ENCODE measurements at regions not wholly inside any gene's neighbourhood (a gene's known extent, or its start where the extent isn't known, plus 50 kb on each side); places are given as distances from the start of the nearest gene placed in this dataset.

DNA sequence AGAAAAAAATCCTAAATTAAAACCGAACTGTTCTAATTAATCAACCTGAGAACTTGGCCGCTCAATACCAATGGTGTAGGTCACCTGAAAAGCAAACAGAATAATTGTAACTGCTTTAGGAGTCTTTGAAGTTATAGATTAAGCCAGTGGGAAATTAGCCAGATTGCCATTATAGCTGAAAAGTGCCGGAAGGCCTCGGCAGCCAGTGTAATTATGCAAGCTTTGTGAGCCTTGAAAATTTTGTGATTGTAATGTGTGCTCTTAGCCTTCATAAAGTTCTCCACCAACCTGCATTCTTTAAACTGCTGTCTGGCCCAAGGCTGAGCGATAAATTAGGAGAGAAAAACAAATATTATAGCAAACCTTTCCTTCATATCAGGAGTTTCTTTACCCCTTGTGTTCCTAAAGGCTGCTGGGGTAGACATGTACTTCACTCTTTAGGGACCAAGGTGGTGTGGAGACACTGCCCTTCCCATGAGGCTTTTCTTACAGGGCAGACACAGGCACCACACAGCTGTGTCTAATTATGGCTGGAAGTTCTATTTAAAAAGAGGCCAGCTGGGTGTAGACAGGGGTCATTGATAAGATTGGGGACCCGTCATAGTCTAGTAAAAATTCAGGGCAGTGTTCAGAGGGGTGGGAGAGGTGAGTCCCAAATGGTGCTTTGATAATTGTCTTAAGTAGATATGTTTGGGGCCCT lies 991.2 kb downstream of the FLRT2 start:
- ATAC-seq (ENCODE audit: low read depth): no peak
- Histone ChIP-seq H2BK20ac (ENCODE audit: low read depth, low read length) (no peak overlapping the region), H3K18ac (ENCODE audit: low read depth, low read length) (no peak overlapping the region), H3K9ac (ENCODE audit: low read depth, low read length) (no peak overlapping the region), H3K79me1 (ENCODE audit: low read depth in 1 of 2, low read length in 2 of 2) (no peaks in the 10 kb centered on the region), H2AFZ (replicated peaks; ENCODE audit: low read length, poor library complexity) (no peak overlapping the region), H3K36me3 (ENCODE audit: control insufficient read depth, insufficient read depth, low read length) (no peaks in the 10 kb centered on the region), H3K27ac (ENCODE audit: insufficient read depth, low read length) (no peak overlapping the region), H2BK15ac (ENCODE audit: low read depth, low read length) (no peak overlapping the region), H2AK9ac (replicated peaks; ENCODE audit: low read depth, low read length, poor library complexity) (no peak overlapping the region), H2BK120ac (ENCODE audit: low read depth, low read length) (no peak overlapping the region), H3K27me3 (ENCODE audit: control insufficient read depth, insufficient read depth, low read length) (no peaks in the 10 kb centered on the region), H3K4me3 (ENCODE audit: insufficient read depth, low read depth, low read length) (no peak overlapping the region), H3K56ac (ENCODE audit: extremely low read depth, insufficient read depth, low read length) (no peak overlapping the region), H3K4me1 (ENCODE audit: control insufficient read depth, insufficient read depth, low read length) (no peaks in the 10 kb centered on the region), H3K9me1 (ENCODE audit: insufficient read depth, low read length) (no peaks in the 10 kb centered on the region), H4K91ac (ENCODE audit: insufficient read depth, low read depth, low read length) (no peak overlapping the region), H3K14ac (replicated peaks; ENCODE audit: low read depth, low read length) (no peak overlapping the region), H3K4me2 (ENCODE audit: low read depth, low read length) (no peak overlapping the region), H3K9me3 (ENCODE audit: control insufficient read depth, insufficient read depth, low read length) (no peaks in the 10 kb centered on the region), H4K8ac (ENCODE audit: low read depth in 2 of 2, low read length in 2 of 2) (no peak overlapping the region), H4K20me1 (ENCODE audit: insufficient read depth, low read length) (no peaks in the 10 kb centered on the region), H4K5ac (ENCODE audit: low read depth, low read length) (no peak overlapping the region), H3K4ac (ENCODE audit: low read depth, low read length) (no peak overlapping the region), H2AK5ac (ENCODE audit: low read depth, low read length) (no peak overlapping the region), H3K23ac (ENCODE audit: low read depth, low read length) (no peak overlapping the region), H2BK5ac (ENCODE audit: low read depth, low read length, poor library complexity, severe bottlenecking) (no peak overlapping the region)
- 80% methylated on average over 1 of the region's 6 CpGs; no CpG with 5 or more reads in 1 of the 2 experiments for WGBS, 2 experiments (ENCODE audit: extremely low coverage in 2 of 2, insufficient read length in 1 of 2)
- TF ChIP-seq, protein P1, sequence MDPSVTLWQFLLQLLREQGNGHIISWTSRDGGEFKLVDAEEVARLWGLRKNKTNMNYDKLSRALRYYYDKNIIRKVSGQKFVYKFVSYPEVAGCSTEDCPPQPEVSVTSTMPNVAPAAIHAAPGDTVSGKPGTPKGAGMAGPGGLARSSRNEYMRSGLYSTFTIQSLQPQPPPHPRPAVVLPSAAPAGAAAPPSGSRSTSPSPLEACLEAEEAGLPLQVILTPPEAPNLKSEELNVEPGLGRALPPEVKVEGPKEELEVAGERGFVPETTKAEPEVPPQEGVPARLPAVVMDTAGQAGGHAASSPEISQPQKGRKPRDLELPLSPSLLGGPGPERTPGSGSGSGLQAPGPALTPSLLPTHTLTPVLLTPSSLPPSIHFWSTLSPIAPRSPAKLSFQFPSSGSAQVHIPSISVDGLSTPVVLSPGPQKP (IDR thresholded peaks at IDR 0.05; ENCODE audit: borderline replicate concordance, low read depth, low read length): no peak
- TF ChIP-seq MXI1 (IDR thresholded peaks at IDR 0.05; ENCODE audit: borderline replicate concordance, low read depth, low read length): no peak
- TF ChIP-seq POLR2A (IDR thresholded peaks at IDR 0.05; ENCODE audit: low read depth, low read length): no peak
- TF ChIP-seq MAZ (IDR thresholded peaks at IDR 0.05; ENCODE audit: borderline replicate concordance, low read depth, low read length): no peak
- TF ChIP-seq, protein P2, sequence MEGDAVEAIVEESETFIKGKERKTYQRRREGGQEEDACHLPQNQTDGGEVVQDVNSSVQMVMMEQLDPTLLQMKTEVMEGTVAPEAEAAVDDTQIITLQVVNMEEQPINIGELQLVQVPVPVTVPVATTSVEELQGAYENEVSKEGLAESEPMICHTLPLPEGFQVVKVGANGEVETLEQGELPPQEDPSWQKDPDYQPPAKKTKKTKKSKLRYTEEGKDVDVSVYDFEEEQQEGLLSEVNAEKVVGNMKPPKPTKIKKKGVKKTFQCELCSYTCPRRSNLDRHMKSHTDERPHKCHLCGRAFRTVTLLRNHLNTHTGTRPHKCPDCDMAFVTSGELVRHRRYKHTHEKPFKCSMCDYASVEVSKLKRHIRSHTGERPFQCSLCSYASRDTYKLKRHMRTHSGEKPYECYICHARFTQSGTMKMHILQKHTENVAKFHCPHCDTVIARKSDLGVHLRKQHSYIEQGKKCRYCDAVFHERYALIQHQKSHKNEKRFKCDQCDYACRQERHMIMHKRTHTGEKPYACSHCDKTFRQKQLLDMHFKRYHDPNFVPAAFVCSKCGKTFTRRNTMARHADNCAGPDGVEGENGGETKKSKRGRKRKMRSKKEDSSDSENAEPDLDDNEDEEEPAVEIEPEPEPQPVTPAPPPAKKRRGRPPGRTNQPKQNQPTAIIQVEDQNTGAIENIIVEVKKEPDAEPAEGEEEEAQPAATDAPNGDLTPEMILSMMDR (conservative IDR thresholded peaks at IDR 0.05; ENCODE audit: low read depth, low read length): no peak
- no peak for TF ChIP-seq CHD1 (IDR thresholded peaks at IDR 0.05; ENCODE audit: low read depth, low read length)
- TF ChIP-seq BHLHE40 (IDR thresholded peaks at IDR 0.05; ENCODE audit: low read depth, low read length): no peak
- no peak for TF ChIP-seq RFX5 (IDR thresholded peaks at IDR 0.05; ENCODE audit: low read depth, low read length)
- TF ChIP-seq RAD21 (IDR thresholded peaks at IDR 0.05; ENCODE audit: low read length): no peak
- TF ChIP-seq FOS (IDR thresholded peaks at IDR 0.05; ENCODE audit: low read depth, low read length): no peak
- TF ChIP-seq SMC3 (IDR thresholded peaks at IDR 0.05; ENCODE audit: low read depth, low read length): no peak
- no peak for TF ChIP-seq MAFK (IDR thresholded peaks at IDR 0.05; ENCODE audit: low read depth, low read length)
- no peak for TF ChIP-seq RCOR1 (IDR thresholded peaks at IDR 0.05; ENCODE audit: insufficient replicate concordance, low read length)
- TF ChIP-seq, protein P3, sequence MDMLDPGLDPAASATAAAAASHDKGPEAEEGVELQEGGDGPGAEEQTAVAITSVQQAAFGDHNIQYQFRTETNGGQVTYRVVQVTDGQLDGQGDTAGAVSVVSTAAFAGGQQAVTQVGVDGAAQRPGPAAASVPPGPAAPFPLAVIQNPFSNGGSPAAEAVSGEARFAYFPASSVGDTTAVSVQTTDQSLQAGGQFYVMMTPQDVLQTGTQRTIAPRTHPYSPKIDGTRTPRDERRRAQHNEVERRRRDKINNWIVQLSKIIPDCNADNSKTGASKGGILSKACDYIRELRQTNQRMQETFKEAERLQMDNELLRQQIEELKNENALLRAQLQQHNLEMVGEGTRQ (IDR thresholded peaks at IDR 0.05; ENCODE audit: low read depth, low read length): no peak
- TF ChIP-seq NFE2L2 (IDR thresholded peaks at IDR 0.05; ENCODE audit: low read depth, low read length): no peak
- TF ChIP-seq CEBPB (IDR thresholded peaks at IDR 0.05; ENCODE audit: low read depth, low read length): no peak
- ChIA-PET POLR2A (ENCODE audit: unreplicated experiment) (no interaction called here), CTCF (no interaction called here)
- in situ Hi-C loops (cut with MboI; ENCODE audit: low sequenced_read_pairs): no loop called here
- intact Hi-C loops (cut with micrococcal nuclease): no loop called here
- no TSS peak for BruUV-seq (replicated peaks)
- dilution Hi-C loops (cut with HindIII; ENCODE audit: low sequenced_read_pairs, unreplicated experiment): no loop called here
- DNase-seq: no peak

Measured in IMR-90 (cell line).